Neural progenitor cell (in vitro differentiated cells): ENCODE measurements at regions not wholly inside any gene's neighbourhood (a gene's known extent, or its start where the extent isn't known, plus 50 kb on each side); places are given as distances from the start of the nearest gene placed in this dataset.

Experiments
- EZH2 ChIP-seq: fragments of 200-600 bp; sonication (generic); IDR thresholded peaks from 2 replicates; pipeline ENCODE4 v1.6.1; 2017; ENCODE audit warnings: antibody characterized with exemption, mild to moderate bottlenecking, moderate library complexity
- TF ChIP-seq, protein P1 (sequence below): fragments of 200-600 bp; sonication (generic); IDR thresholded peaks from 2 replicates; pipeline ENCODE4 v1.5.1; 2017; ENCODE audit warnings: antibody characterized with exemption, mild to moderate bottlenecking

DNA sequence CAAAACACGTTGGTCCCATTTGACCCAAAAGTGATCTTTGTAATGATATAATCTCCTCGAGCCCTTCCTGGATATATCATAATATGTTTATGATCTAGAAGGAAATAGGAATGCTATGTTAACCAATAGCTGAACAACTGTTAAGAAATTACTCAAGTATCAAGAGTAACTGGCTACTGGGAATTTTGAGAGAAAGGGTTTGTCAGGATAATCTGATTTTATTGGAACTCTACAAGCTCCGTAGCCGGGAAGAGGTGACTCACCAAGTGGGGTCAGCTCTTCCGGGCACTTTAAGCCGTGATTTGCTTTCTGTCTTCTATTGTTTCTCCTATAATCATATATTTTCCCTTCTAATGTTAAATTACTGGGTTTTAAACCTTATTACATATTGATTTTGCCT, 250.5 kb upstream of the POGK start:
- TF ChIP-seq, protein P1, sequence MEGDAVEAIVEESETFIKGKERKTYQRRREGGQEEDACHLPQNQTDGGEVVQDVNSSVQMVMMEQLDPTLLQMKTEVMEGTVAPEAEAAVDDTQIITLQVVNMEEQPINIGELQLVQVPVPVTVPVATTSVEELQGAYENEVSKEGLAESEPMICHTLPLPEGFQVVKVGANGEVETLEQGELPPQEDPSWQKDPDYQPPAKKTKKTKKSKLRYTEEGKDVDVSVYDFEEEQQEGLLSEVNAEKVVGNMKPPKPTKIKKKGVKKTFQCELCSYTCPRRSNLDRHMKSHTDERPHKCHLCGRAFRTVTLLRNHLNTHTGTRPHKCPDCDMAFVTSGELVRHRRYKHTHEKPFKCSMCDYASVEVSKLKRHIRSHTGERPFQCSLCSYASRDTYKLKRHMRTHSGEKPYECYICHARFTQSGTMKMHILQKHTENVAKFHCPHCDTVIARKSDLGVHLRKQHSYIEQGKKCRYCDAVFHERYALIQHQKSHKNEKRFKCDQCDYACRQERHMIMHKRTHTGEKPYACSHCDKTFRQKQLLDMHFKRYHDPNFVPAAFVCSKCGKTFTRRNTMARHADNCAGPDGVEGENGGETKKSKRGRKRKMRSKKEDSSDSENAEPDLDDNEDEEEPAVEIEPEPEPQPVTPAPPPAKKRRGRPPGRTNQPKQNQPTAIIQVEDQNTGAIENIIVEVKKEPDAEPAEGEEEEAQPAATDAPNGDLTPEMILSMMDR: no peak
- TF ChIP-seq EZH2: no peak
